T-helper 1 cell treated with Interleukin-12 subunit alpha and Interleukin-12 subunit beta and Interleukin-4 antibody, amounts not matched to agents 30 μg/mL and 1 μg/mL, for 36 hours (primary cell): ENCODE measurements at regions not wholly inside any gene's neighbourhood (a gene's known extent, or its start where the extent isn't known, plus 50 kb on each side); places are given as distances from the start of the nearest gene placed in this dataset.

Experiments used
- H3K27ac Mint-ChIP-seq: one replicate; pipeline ENCODE4 v1.8.0; 2021; ENCODE audit warnings: mild to moderate bottlenecking, mixed read lengths
- H3K27me3 Mint-ChIP-seq: one replicate; pipeline ENCODE4 v1.8.0; 2021; ENCODE audit warnings: low read depth, mixed read lengths
- H3K36me3 Mint-ChIP-seq: one replicate; pipeline ENCODE4 v1.8.0; 2021; ENCODE audit warnings: low read depth, mixed read lengths
- H3K4me1 Mint-ChIP-seq: one replicate; pipeline ENCODE4 v1.8.0; 2021; ENCODE audit warnings: low read depth, mixed read lengths
- H3K4me3 Mint-ChIP-seq: one replicate; pipeline ENCODE4 v1.8.0; 2021; ENCODE audit warnings: mild to moderate bottlenecking, moderate library complexity, mixed read lengths
- H3K9me3 Mint-ChIP-seq: one replicate; pipeline ENCODE4 v1.8.0; 2021; ENCODE audit warnings: mixed read lengths

DNA sequence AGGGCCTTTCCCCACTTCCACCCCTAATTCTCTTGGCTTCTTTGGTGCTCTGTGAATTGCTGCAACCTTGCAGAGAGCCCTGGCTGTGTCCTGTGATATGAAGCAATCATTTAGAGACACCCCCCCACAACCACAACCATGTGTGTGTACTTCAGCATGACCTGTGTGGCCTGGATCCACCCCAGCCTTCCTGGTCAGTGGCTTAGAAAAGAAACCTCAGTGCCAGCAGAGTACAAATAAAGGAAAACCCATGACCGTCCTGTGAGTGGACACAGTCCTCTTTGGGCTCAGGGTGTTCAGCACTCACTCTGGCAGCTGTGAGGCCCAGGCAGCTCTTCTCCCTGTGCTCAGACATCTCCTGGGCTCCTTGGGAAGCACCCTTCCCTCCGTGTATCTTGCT lies 206.6 kb upstream of the DIO3 start:
- no peak overlapping the region for H3K27ac Mint-ChIP-seq

GRCh38 chr14:101355284-101355683 lies 206.0 kb upstream of the DIO3 start:
- no peaks in the 10 kb centered on the region for H3K27me3 Mint-ChIP-seq
- no peaks in the 10 kb centered on the region for H3K4me1 Mint-ChIP-seq
- H3K27ac Mint-ChIP-seq = no peak overlapping the region
- no peaks in the 10 kb centered on the region for H3K36me3 Mint-ChIP-seq
- H3K4me3 Mint-ChIP-seq = no peak overlapping the region
- peaks cover 12% of the 10 kb centered on the region for H3K9me3 Mint-ChIP-seq

More for the DNA sequence above, 206.6 kb upstream of the DIO3 start:
- H3K4me1 Mint-ChIP-seq = no peaks in the 10 kb centered on the region
- no peak overlapping the region for H3K4me3 Mint-ChIP-seq
- peaks cover 12% of the 10 kb centered on the region for H3K9me3 Mint-ChIP-seq
- H3K36me3 Mint-ChIP-seq = no peaks in the 10 kb centered on the region
- no peaks in the 10 kb centered on the region for H3K27me3 Mint-ChIP-seq

- Mint-ChIP-seq H3K4me3 (no peak overlapping the region), H3K9me3 (peaks cover 12% of the 10 kb centered on the region), H3K27ac (no peak overlapping the region), H3K27me3 (no peaks in the 10 kb centered on the region), H3K36me3 (no peaks in the 10 kb centered on the region), H3K4me1 (no peaks in the 10 kb centered on the region)
These were observed 204.3 kb upstream of the DIO3 start for GRCh38 chr14:101357038-101357437.

DNA sequence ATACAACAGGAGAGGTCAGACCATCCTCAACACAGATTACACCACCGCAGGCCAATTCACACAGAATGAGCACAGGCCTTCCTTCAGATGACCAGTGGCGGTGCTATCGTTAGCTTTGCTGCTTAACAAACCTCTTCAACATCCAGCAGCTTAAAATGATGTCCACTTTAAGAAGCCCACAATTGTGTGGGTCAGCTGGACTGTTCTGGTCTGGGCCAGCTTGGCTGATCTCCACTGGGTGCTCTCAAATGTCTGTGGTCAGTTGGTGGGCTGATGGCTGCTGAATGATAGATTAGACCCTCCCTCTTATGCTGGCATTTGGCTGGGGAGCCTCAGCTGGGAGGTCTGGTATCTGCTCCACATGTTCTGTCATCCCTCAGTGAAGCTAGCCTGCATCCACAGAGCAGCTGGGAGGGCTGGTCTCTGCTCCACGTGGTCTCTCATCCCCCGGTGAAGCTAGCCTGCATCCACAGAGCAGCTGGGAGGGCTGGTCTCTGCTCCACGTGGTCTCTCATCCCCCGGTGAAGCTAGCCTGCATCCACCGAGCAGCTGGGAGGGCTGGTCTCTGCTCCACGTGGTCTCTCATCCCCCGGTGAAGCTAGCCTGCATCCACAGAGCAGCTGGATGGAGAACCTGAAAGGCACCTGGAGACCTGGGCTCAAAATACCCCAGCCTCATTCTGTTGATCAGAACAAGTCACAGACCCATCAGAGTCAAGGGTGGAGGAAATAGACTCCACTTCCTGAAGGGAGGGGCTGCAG lies 203.6 kb upstream of the DIO3 start:
- no peaks in the 10 kb centered on the region for H3K36me3 Mint-ChIP-seq
- H3K4me3 Mint-ChIP-seq = no peak overlapping the region
- peaks cover 12% of the 10 kb centered on the region for H3K9me3 Mint-ChIP-seq
- no peaks in the 10 kb centered on the region for H3K4me1 Mint-ChIP-seq
- H3K27me3 Mint-ChIP-seq = no peaks in the 10 kb centered on the region
- H3K27ac Mint-ChIP-seq = no peak overlapping the region

GRCh38 chr14:101358320-101359125 lies 202.8 kb upstream of the DIO3 start:
- H3K4me3 Mint-ChIP-seq = no peak overlapping the region
- H3K4me1 Mint-ChIP-seq = no peaks in the 10 kb centered on the region
- H3K27me3 Mint-ChIP-seq = no peaks in the 10 kb centered on the region
- no peak overlapping the region for H3K27ac Mint-ChIP-seq
- H3K36me3 Mint-ChIP-seq = no peaks in the 10 kb centered on the region
- H3K9me3 Mint-ChIP-seq = peaks cover 12% of the 10 kb centered on the region

- Mint-ChIP-seq H3K9me3 (peaks cover 12% of the 10 kb centered on the region), H3K27ac (no peak overlapping the region), H3K27me3 (no peaks in the 10 kb centered on the region), H3K36me3 (no peaks in the 10 kb centered on the region), H3K4me3 (no peak overlapping the region), H3K4me1 (no peaks in the 10 kb centered on the region)
These were observed 201.9 kb upstream of the DIO3 start for GRCh38 chr14:101359221-101360053.

DNA sequence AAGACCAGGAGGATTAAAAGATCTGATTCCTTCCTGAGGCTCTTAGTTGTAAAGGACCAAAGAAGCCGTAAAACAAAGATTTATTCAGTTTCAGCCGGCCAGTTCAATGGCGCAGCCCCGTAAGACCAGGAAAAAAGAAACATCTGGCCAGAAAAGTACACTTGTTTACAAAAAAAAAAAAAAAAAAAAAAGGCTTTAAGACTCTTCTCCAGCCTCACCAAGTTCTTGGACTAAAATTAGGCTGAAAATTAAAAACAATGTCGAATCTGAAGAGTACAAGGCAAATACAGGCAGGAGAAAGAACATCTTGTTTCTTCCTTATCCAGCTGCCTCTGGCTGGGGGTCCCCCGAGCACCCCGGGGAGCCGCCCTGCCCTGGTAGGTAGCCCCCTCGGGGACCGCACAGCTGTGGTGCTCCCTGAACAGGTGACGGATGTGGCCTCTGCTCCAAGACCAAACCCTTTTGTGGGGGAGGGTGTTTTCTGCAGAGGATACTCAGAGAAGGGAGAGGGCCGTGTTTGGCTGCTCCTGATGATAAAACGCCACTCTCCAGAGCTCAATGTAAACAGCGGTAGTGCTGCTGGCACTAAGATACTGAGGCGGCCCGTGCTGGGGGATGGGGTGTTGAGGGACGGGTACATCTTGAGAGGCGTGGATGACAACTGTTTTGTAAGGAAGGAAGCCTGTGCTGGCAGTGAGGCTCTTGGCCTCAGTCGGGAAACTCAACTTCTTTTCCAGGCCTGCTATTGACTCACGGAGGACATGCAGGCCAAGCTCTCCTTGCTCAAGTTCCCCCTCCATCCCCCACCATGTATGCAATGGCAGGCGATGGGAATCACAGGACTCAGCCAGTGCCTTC lies 201.0 kb upstream of the DIO3 start:
- Mint-ChIP-seq H3K4me3 (no peak overlapping the region), H3K4me1 (no peaks in the 10 kb centered on the region), H3K36me3 (no peaks in the 10 kb centered on the region), H3K9me3 (peaks cover 7% of the 10 kb centered on the region), H3K27ac (no peak overlapping the region), H3K27me3 (no peaks in the 10 kb centered on the region)

DNA sequence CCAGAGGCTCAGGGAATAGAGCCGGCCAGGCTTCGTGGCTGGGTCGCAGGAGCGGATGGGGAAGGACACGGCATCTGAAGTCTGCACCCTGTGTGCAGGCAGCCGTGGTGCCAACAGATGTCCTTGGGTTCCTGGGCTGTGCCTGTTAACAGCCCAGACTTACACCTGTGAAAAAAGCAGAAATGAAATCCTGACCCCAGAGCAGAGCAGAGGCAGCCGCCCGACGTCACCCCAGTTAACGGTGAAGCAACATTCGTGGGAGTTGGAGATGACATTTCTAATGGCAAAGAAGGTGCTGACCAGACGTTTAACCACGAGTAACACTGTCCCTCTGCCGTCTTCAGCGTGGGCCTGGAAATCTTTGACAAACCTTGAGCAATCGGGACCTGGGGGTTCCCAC lies 200.3 kb upstream of the DIO3 start:
- H3K9me3 Mint-ChIP-seq = peaks cover 6% of the 10 kb centered on the region
- no peaks in the 10 kb centered on the region for H3K36me3 Mint-ChIP-seq
- H3K27ac Mint-ChIP-seq = no peak overlapping the region
- no peaks in the 10 kb centered on the region for H3K27me3 Mint-ChIP-seq
- no peak overlapping the region for H3K4me3 Mint-ChIP-seq
- H3K4me1 Mint-ChIP-seq = no peaks in the 10 kb centered on the region

GRCh38 chr14:101361451-101362433 lies 199.6 kb upstream of the DIO3 start:
- Mint-ChIP-seq H3K36me3 (no peaks in the 10 kb centered on the region), H3K27me3 (no peaks in the 10 kb centered on the region), H3K4me3 (no peak overlapping the region), H3K27ac (no peak overlapping the region), H3K9me3 (peaks cover under 1% of the 10 kb centered on the region), H3K4me1 (no peaks in the 10 kb centered on the region)

DNA sequence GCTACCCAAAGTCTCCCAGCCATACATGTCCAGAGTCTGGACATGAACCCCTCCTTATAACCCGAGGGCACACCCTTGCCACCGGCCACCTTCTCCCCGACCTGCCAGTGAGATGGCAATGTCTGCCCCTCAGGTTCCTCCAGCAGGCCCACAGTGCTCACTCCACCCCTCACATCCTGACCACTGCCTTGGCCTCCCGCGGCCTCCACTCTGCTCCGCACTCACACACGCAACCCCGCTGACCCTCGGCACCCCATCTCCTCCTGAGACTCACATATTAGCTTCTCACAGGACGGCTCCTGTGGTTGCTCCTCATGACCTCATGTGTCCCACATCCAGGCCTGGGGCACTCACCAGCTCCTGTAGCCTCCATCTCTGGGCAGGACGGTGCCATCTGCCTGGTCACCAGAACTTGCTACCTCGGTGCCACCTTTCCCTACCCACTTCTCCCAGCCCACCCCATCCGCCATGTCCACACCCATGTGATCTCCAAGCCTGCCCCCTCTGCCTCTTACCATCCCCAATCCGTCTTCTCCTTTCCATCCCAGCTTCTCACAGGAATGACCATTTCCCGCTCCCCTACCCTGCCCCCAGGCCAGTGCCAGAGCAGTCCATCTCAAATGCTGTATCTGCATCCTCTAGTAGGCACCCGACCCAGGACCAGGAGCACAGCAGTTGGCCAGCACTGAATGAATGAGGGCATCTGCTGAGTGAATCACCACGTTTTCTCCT lies 198.6 kb upstream of the DIO3 start:
- Mint-ChIP-seq H3K27me3 (no peaks in the 10 kb centered on the region), H3K9me3 (no peaks in the 10 kb centered on the region), H3K4me3 (no peak overlapping the region), H3K4me1 (no peaks in the 10 kb centered on the region), H3K27ac (no peak overlapping the region), H3K36me3 (no peaks in the 10 kb centered on the region)

GRCh38 chr14:101363261-101363555 lies 198.1 kb upstream of the DIO3 start:
- no peaks in the 10 kb centered on the region for H3K9me3 Mint-ChIP-seq
- no peak overlapping the region for H3K27ac Mint-ChIP-seq
- H3K4me3 Mint-ChIP-seq = no peak overlapping the region
- no peaks in the 10 kb centered on the region for H3K27me3 Mint-ChIP-seq
- H3K4me1 Mint-ChIP-seq = no peaks in the 10 kb centered on the region
- H3K36me3 Mint-ChIP-seq = no peaks in the 10 kb centered on the region

- no peaks in the 10 kb centered on the region for H3K27me3 Mint-ChIP-seq
- H3K4me3 Mint-ChIP-seq = no peak overlapping the region
- H3K36me3 Mint-ChIP-seq = no peaks in the 10 kb centered on the region
- H3K4me1 Mint-ChIP-seq = no peaks in the 10 kb centered on the region
- H3K27ac Mint-ChIP-seq = no peak overlapping the region
- no peaks in the 10 kb centered on the region for H3K9me3 Mint-ChIP-seq
These were observed 197.4 kb upstream of the DIO3 start for GRCh38 chr14:101363880-101364391.
